NCI-H187 treated with DMSO at 0.1 percent for 48 hours (cell line): ENCODE measurements at regions not wholly inside any gene's neighbourhood (a gene's known extent, or its start where the extent isn't known, plus 50 kb on each side); places are given as distances from the start of the nearest gene placed in this dataset.
A peak's percentile ranks its signal among the peaks of the same experiment; 100 is the strongest.
"Not testable (repeated sequence)": the region's sequence is repeated elsewhere in the genome, so short reads cannot be mapped to it uniquely, and the experiment has no call there.

Source experiments
- DNase-seq: peaks from one replicate; lab custom pipeline; 2025; lab: John Stamatoyannopoulos, UW

GRCh38 chr9:108400297-108400696 is 455.5 kb downstream of the ACTL7B start:
- no peak for DNase-seq

- DNase-seq: no peak
Observed at GRCh38 chr9:108399851-108400250, 455.9 kb downstream of the ACTL7B start.

- DNase-seq: no peak
Observed at GRCh38 chr9:108397286-108397685, 458.5 kb downstream of the ACTL7B start.

GRCh38 chr9:108396611-108397010 is 459.2 kb downstream of the ACTL7B start:
- no peak for DNase-seq

- DNase-seq: no peak
Observed at GRCh38 chr9:108396193-108396592, 459.6 kb downstream of the ACTL7B start.

GRCh38 chr9:108395421-108395820 is 460.4 kb downstream of the ACTL7B start:
- no peak for DNase-seq

- DNase-seq: no peak
Observed at GRCh38 chr9:108394726-108395125, 461.1 kb downstream of the ACTL7B start.

GRCh38 chr9:108393481-108394001 is 462.2 kb downstream of the ACTL7B start:
- not testable (repeated sequence) for DNase-seq

GRCh38 chr9:108392877-108393276 is 462.9 kb downstream of the ACTL7B start:
- DNase-seq: no peak

GRCh38 chr9:108389056-108389455 is 466.7 kb downstream of the ACTL7B start:
- no peak for DNase-seq

GRCh38 chr9:108386859-108387384 is 468.9 kb downstream of the ACTL7B start:
- DNase-seq: no peak

- DNase-seq: no peak
Observed at GRCh38 chr9:108386032-108386431, 469.8 kb downstream of the ACTL7B start.

- no peak for DNase-seq
Observed at GRCh38 chr9:108383796-108384195, 472.0 kb downstream of the ACTL7B start.

- DNase-seq: peak; percentile 40
Observed at GRCh38 chr9:108382310-108382709, 473.5 kb downstream of the ACTL7B start.

GRCh38 chr9:108377881-108378280 is 477.9 kb downstream of the ACTL7B start:
- no peak for DNase-seq

- no peak for DNase-seq
Observed at GRCh38 chr9:108377382-108377781, 478.4 kb downstream of the ACTL7B start.

- no peak for DNase-seq
Observed at GRCh38 chr9:108376140-108376539, 479.6 kb downstream of the ACTL7B start.

GRCh38 chr9:108374626-108375025 is 481.2 kb downstream of the ACTL7B start:
- DNase-seq: no peak

- no peak for DNase-seq
Observed at GRCh38 chr9:108367188-108367587, 488.6 kb downstream of the ACTL7B start.

- no peak for DNase-seq
Observed at GRCh38 chr9:108363311-108363710, 492.5 kb downstream of the ACTL7B start.

GRCh38 chr9:108360304-108360703 is 495.5 kb downstream of the ACTL7B start:
- no peak for DNase-seq

GRCh38 chr9:108356806-108357205 is 499.0 kb downstream of the ACTL7B start:
- DNase-seq: no peak

- DNase-seq: no peak
Observed at GRCh38 chr9:108351571-108351970, 504.2 kb downstream of the ACTL7B start.

GRCh38 chr9:108347463-108348188 is 508.2 kb downstream of the ACTL7B start:
- no peak for DNase-seq
